Suppressor macrophage treated with lipopolysaccharide for 1 hour (primary cell): ENCODE measurements at regions not wholly inside any gene's neighbourhood (a gene's known extent, or its start where the extent isn't known, plus 50 kb on each side); places are given as distances from the start of the nearest gene placed in this dataset.
"Not testable (repeated sequence)": the region's sequence is repeated elsewhere in the genome, so short reads cannot be mapped to it uniquely, and the experiment has no call there.

Source experiments
- DNase-seq, 3 donors: peaks; one replicate each; pipeline ENCODE4 v3.0.0-alpha.2; 2020 to 2022

DNA sequence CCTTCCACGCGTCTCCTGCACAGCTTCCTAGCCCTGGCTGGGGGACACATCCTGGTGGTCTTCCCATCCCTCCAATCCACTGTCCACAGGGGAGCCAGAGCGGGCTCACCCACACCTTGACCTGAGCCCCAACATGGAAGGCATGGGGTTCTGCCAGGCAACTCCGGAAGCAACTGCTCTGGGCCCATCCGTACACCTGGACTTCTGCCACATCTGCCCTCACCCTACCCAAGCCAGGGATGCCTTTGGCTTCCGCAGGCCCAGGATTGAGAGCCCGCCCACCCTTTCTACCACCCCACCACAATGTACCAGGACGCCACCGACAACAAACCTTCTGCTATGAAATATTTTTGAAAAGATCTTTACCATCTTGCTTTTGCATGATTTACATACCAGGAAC, 89.8 kb downstream of the KCNJ18 start:
- not testable (repeated sequence) for DNase-seq

- not testable (repeated sequence) for DNase-seq
Measured at GRCh38 chr17:21782604-21783003, 90.3 kb downstream of the KCNJ18 start.

DNA sequence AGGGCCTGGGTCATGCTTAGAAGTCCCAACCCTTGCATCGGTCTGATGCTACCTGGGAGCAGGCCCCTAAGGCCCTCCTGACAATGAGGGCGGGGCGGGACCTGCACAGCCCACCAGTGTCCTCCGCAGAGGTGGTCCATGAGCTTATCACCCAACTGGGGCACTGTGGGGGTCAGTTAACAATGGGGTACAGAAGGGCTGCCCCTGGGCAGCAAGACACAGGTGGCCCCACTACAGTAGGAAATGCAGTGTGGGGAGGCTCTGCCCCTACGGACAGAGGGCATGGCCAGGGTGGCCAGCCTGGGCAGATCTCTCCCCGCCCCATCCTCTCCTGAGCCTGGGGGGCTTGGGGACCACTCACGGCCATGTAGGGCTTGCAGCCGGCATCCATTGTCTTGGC, 90.7 kb downstream of the KCNJ18 start:
- DNase-seq: not testable (repeated sequence)

DNA sequence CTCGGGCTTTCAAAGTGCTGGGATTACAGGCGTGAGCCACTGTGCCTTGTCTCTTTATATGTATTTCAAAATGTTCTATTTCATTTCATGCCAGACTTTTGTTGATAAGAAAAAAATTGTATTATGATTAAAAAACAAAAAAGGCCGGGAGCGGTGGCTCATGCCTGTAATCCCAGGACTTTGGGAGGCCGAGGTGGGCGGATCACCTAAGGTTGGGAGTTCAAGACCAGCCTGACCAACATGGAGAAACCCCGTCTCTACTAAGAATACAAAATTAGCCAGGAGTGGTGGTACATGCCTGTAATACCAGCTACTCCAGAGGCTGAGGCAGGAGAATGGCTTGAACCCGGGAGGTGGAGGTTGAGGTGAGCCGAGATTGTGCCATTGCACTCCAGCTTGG, 121.9 kb downstream of the KCNJ18 start:
- DNase-seq: not testable (repeated sequence)

GRCh38 chr17:21814776-21815175, 122.5 kb downstream of the KCNJ18 start:
- DNase-seq: no peak

GRCh38 chr17:21815352-21816063, 123.2 kb downstream of the KCNJ18 start:
- no peak for DNase-seq

GRCh38 chr17:21816592-21817567, 124.6 kb downstream of the KCNJ18 start:
- no peak for DNase-seq

DNA sequence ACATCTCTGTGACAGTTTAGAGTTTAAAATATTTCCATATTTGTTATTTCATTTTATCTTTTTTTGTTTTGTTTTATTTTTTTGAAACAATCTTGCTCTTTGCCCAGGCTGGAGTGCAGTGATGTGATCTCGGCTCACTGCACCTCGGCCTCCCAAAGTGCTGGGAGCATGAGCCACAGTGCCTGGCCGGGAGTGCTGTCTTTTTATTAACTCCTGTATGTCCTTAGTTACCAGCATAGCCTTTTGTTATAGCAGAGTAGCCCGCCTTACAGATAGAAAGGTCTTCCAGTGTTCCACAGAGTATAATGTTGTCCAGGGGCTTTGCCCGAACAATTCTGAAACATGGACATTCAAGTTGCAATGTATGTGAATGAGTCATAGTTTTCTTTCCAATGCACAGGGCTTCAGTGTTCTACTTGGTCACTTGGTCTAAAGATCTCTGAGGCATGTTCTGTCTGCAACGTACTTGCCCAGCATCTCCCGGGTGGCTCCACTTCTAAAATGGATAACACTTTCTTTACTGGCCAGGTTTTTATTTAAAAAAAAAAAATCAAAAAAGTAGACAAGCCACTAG, 125.6 kb downstream of the KCNJ18 start:
- no peak for DNase-seq

GRCh38 chr17:21823090-21823489, 130.8 kb downstream of the KCNJ18 start:
- DNase-seq: no peak

GRCh38 chr17:21823643-21824042, 131.3 kb downstream of the KCNJ18 start:
- no peak for DNase-seq

- DNase-seq: no peak
Measured at GRCh38 chr17:21841839-21842238, 149.5 kb downstream of the KCNJ18 start.

DNA sequence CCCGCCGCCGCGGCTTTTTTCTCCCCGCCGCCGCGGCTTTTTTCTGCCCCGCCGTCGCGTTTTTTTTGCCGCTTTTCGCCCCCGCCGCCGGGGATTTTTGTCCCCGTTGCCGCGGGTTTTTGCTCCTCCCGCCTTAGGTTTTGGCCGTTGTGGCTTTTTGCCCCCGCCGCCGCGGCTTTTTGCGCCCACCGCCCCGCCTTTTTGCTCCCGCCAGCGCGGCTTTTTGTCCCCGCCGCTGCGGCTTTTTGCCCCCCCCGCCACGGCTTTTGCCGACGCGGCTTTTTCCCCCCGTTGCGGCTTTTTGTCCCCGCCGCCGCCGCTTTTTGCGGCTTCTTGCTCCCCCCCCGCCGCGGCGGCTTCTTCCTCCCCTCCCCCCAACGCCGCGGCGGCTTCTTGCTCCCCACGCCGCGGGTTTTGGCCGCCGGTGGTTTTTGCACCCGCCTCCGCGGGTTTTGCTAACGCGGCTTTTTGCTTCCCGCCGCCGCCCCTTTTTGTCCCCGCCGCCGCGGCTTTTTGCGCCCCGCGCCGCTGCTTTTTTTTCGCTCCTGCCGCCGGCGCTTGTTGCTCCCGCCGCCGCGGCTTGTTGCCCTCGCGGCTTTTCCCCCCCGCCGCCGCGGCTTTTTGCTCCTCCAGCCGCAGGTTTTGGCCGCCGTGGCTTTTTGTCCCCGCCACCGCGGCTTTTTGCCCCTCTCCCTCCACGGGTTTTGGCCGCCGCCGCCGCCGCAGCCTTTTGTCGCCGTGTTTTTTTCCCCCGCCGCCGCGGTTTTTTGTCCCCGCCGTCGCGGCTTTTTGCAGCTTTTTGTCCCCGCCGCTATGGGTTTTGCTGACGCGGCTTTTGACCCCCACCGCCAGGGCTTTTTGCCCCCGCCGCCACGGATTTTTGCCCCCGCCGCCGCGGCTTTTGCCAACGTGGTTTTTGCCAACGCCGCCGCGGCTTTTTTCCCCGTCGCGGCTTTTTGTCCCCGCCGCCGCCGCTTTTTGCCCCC, 150.3 kb downstream of the KCNJ18 start:
- peak in 1 of 3 donors; percentile 22 for DNase-seq

- no peak for DNase-seq
Measured at GRCh38 chr17:21843318-21843865, 151.1 kb downstream of the KCNJ18 start.

DNA sequence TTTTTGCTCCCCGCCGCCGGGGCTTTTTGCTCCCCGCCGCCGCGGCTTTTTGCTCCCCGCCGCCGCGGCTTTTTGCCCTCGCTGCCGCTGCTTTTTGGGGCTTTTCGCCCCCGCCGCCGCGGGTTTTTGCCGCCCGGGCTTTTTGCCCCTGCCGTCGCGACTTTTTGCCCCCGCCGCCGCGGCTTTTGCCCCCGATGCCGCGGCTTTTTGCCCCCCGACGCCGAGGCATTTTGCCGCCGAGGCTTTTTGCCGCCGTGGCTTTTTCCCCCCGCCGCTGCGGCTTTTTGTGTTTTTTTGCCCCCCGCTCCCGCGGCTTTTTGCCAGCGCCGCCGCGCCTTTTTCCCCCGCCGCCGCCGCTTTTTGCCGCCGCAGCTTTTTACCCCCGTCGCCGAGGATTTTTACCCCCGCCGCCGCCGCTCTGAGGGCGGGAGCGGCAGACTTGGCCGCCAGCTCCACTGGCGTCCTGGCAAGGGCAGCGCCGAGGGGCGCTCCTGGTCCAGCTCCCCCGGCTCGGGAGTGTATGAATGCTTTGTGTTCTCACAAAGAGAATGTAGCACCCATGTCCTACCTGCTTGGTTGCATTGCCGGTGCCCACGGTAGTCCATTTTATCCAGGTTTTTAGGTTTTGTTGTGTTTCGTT, 151.7 kb downstream of the KCNJ18 start:
- DNase-seq: no peak

GRCh38 chr17:21848510-21848909, 156.2 kb downstream of the KCNJ18 start:
- not testable (repeated sequence) for DNase-seq

GRCh38 chr17:21849030-21849429, 156.7 kb downstream of the KCNJ18 start:
- not testable (repeated sequence) for DNase-seq

GRCh38 chr17:21850614-21851013, 158.3 kb downstream of the KCNJ18 start:
- not testable (repeated sequence) for DNase-seq
